NCI-H345 (cell line): ENCODE measurements at regions not wholly inside any gene's neighbourhood (a gene's known extent, or its start where the extent isn't known, plus 50 kb on each side); places are given as distances from the start of the nearest gene placed in this dataset.

Experiments used
- DNase-seq: peaks from one replicate; lab custom pipeline; 2025; lab: John Stamatoyannopoulos, UW

GRCh38 chr22:22823131-22823810, 64.3 kb upstream of the IGLL5 start:
- DNase-seq, result no peak

DNA sequence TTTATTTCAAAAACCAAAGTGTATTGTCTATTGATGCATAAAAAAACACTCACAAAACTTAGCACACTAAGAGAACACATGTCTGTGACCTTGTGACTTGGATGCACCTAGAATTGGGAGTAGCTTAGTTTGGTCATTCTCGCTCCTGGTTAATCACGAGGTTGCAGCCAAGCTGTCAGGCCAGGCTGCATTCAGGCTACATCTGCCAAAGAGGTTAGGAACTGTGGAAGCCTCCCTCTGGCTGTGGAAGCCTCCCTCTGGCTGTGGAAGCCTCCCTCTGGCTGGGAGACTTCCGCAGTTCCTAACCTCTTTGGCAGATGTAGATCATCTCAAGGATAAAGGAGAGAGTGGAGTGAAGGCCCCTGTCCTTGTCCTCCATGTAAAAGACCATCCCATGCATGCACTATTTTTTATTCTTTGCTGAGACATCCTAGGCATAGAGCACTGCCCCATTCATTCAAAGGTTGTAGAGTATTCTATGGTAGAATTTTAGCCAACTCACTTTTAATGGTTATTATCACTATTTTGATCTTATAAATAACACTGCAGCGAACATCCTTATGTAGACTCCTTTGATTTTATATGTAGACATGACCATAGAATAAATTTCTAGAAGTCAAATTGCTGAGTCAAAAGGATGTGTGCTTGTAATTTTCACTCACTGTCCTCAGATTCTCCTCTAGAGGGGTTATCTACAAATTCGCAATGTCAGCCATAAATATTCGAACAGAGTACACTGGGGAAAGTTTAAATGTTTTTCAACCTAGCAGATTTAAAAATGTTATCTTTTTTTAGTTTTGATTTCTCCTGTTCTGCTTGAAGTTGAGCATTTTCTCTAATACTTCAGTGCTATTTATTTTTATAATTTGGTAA, 63.0 kb upstream of the IGLL5 start:
- no peak for DNase-seq

DNA sequence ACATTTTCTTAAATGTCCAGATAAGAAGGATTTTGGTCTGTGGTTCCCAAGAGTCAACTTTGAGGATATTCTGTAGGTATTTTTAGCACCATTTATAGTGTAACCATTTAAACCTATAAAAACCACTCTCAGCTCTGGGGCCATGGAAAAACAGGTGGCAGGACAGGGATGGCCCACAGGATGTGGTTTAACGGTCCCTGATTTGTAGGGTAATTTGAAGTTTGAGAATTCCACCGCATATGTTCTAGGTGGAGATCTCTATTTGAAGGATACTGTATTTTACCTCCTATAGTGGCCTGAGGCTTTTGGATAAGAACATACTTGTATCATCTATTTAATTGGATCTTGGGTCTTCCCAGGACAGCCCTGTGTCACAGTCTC, 62.4 kb upstream of the IGLL5 start:
- DNase-seq, result no peak

DNA sequence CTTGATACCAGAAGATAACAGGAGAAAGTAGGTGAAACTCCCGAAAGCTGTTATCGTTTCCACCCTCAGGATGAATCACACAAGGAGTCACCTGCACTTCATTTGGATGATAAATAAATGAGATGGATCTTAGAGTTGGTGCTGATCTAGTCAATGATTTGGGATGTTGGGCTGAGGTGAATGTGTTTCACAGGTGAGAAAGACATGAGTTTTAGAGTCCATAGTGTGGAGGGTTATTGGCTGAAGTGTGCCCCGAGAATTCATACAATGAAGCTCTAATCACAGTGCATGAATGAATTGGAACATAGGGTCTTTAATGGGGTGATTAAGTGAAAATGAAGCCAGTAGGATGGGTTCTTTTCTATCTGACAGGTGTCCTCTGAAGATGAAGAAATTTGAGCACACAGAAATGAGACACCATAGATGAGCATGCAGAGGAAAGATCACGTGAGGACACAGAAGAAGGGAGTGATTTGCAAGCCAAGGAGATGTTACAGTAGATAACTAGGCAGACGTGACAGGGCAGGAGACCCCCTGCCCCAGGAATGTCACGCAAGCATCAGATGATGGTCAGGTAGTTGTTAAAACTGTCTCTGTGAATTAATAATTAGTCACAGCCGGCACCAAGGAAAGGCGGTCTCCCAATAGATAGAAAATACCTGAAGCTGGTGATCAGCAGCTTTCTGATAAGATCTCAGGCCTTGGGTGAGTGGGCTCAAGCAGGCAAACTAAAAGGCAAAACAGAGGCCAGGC, 60.3 kb upstream of the IGLL5 start:
- DNase-seq, result no peak

DNA sequence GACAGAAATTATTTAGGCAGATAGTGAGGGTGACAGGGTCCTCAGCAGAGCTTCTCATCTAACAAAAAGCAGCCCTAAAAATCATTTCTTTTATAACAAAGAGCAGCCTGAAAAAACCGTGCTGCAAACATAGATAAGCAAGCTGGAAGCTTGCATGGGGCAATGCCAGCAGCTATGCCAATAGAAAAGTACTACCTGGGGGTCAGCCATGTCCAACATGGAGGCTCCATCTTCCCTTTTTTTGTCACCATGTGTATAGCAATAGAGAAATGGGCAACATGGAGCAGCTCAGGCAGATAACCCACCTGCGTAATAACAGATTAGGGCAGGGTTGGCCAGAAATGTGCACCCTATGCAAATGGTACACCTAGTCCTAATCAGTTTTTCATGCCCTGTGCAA, 57.4 kb upstream of the IGLL5 start:
- DNase-seq, result no peak

DNA sequence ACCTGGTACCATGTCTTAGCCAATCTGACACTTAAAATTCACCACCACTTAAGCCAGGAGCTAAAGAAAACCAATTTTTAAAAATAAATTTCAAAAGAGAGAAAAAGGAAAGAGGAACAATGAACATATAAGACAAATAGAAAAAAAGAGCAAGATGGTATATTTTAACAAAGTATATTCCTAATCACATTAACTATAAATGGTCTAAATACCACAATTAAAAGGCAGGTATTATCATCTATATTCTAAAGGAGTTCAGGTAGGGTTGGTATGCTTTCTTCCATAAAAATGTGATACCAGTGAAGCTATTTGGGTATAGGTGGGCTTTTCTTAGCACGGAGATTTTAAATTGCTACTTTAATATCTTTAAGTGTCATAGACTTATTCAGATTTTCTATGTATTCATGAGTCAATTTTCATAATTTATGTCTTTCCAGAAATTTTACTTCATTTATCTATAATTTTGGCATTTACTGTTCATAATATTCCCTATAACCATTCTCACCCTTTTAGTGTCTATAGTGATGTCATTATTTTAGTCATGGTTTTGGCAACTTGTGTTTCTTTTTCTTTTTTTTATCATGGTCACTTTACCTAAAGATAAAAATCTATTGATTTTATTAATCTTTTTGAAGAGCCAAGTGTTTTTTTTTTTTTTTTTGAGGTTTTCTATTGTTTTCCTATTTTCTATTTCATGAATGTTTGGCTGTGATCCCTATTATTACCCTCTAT, 56.5 kb upstream of the IGLL5 start:
- no peak for DNase-seq

DNA sequence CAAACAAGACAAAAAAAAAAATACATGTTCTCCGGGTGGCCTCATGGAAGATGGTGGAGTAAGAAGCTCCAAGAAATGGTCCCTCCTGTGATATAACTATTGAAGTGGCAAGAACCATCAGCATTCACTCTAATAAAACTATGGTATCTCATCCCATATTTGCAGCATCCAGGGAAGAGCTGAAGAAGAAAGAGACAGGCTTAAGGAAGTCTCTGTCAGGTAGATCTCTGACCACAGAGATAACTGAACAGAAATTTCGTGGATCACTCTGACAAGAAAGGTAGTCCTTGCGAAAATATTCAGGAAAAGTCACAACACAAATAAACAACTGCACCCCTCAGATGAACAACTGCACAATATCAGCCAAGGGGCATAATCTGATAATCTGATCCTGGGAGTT, 54.6 kb upstream of the IGLL5 start:
- no peak for DNase-seq

DNA sequence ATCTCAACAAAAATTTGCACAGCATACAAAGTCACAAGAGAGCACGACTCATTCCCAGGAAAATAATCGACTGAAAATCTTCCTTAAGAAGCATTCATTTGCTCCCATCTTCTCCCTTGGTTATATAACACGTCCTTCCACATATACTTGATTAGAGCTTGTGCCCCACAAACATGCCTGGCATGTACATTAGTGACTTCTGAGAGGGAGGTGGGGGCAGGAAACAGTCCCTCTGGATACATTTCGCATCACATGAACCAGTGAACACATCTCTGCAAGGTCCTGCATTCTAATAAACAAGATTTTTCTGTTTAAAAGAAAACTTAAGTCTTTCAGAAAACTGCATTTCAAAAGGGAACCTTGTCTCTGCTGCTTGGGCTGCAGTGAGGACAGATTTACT, 54.1 kb upstream of the IGLL5 start:
- no peak for DNase-seq

- no peak for DNase-seq
Observed at GRCh38 chr22:22834204-22834603, 53.4 kb upstream of the IGLL5 start.

DNA sequence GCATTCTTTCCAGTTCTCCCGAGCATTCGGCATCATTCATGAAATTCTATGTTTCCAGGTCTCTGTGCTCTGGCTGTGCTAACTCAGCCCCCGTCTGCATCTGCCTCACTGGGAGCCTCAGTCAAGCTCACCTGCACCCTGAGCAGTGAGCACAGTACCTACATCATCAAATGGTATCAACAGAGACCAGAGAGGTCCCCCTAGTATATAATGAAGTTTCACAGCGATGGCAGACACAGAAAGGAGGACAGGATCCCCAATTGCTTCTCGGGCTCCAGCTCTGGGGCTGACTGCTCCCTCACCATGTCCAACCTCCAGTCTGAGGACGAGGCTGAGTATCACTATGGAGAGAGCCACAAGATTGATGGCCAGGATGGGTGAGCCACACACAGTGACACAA, 52.8 kb upstream of the IGLL5 start:
- no peak for DNase-seq

DNA sequence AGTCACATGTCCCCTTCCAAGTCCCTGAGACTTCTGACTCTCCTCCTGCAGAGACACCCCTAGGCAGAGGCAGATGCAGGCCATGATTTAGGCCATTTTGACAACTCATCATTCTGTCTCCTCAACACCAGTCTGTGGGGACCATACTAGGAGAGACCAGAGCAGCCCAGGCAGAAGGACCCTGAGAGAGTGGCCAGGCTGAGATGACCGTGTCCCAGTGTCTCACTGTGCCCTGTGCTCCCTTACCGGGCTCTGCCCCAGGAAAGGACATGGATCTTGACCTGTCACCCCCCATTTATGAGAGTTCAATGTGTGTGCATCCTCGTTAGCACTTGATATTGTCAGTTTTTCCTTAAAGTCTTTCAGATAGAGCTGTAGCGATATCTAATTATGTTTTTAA, 52.4 kb upstream of the IGLL5 start:
- no peak for DNase-seq

GRCh38 chr22:22835771-22836291, 51.8 kb upstream of the IGLL5 start:
- DNase-seq, result no peak

DNA sequence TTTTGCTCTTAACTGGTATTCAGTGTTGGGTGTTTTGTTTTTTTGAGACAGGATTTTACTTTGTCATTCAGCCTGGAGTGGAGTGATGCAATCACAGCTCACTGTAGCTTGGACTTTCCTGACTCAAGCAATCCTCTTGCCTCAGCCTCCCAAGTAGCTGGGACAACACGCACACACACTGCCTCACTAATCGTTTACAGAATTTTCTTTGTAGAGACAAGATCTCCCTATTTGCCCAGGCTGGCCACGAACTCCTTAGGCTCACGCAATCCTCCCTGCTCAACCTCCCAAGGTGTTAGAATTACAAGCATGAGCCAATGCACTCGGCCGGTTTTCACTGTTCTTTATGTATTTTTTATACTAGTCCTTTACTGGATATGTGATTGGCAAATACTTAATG, 51.0 kb upstream of the IGLL5 start:
- no peak for DNase-seq
